ENCODE measurements at regions not wholly inside any gene's neighbourhood (a gene's known extent, or its start where the extent isn't known, plus 50 kb on each side); places are given as distances from the start of the nearest gene placed in this dataset.

- no peaks in the 10 kb centered on the region for H3K27me3 ChIP-seq (ENCODE audit: control insufficient read depth, insufficient read depth, low read length)
- no peak overlapping the region for H3K4me3 ChIP-seq (ENCODE audit: low read length)
- H3K9ac ChIP-seq (ENCODE audit: low read length): no peak overlapping the region
- H3K27ac ChIP-seq (ENCODE audit: low read depth, low read length): no peak overlapping the region
- no peaks in the 10 kb centered on the region for H3K4me1 ChIP-seq (ENCODE audit: control insufficient read depth, insufficient read depth, low read length)
- no peaks in the 10 kb centered on the region for H3K36me3 ChIP-seq (ENCODE audit: control insufficient read depth, insufficient read depth, low read length)
Measured at GRCh38 chr5:71829206-71829605, 110.1 kb downstream of the CARTPT start.

GRCh38 chr5:71830681-71831539 is 111.8 kb downstream of the CARTPT start:
- Histone ChIP-seq H3K27ac (ENCODE audit: low read depth, low read length) (peak overlapping the region; percentile 15), H3K27me3 (ENCODE audit: control insufficient read depth, insufficient read depth, low read length) (no peaks in the 10 kb centered on the region), H3K4me3 (ENCODE audit: low read length) (no peak overlapping the region), H3K36me3 (ENCODE audit: control insufficient read depth, insufficient read depth, low read length) (no peaks in the 10 kb centered on the region), H3K9ac (ENCODE audit: low read length) (no peak overlapping the region), H3K4me1 (ENCODE audit: control insufficient read depth, insufficient read depth, low read length) (no peaks in the 10 kb centered on the region)

- Histone ChIP-seq H3K4me3 (ENCODE audit: low read length) (no peak overlapping the region), H3K9ac (ENCODE audit: low read length) (no peak overlapping the region), H3K27me3 (ENCODE audit: control insufficient read depth, insufficient read depth, low read length) (no peaks in the 10 kb centered on the region), H3K27ac (ENCODE audit: low read depth, low read length) (no peak overlapping the region), H3K4me1 (ENCODE audit: control insufficient read depth, insufficient read depth, low read length) (no peaks in the 10 kb centered on the region), H3K36me3 (ENCODE audit: control insufficient read depth, insufficient read depth, low read length) (no peaks in the 10 kb centered on the region)
Measured at GRCh38 chr5:71832812-71833715, 114.0 kb downstream of the CARTPT start.

GRCh38 chr5:71834601-71835000 is 115.5 kb downstream of the CARTPT start:
- no peaks in the 10 kb centered on the region for H3K27me3 ChIP-seq (ENCODE audit: control insufficient read depth, insufficient read depth, low read length)
- no peaks in the 10 kb centered on the region for H3K4me1 ChIP-seq (ENCODE audit: control insufficient read depth, insufficient read depth, low read length)
- H3K27ac ChIP-seq (ENCODE audit: low read depth, low read length): no peak overlapping the region
- H3K4me3 ChIP-seq (ENCODE audit: low read length): no peak overlapping the region
- no peak overlapping the region for H3K9ac ChIP-seq (ENCODE audit: low read length)
- no peaks in the 10 kb centered on the region for H3K36me3 ChIP-seq (ENCODE audit: control insufficient read depth, insufficient read depth, low read length)

GRCh38 chr5:71836084-71836483 is 117.0 kb downstream of the CARTPT start:
- no peaks in the 10 kb centered on the region for H3K4me1 ChIP-seq (ENCODE audit: control insufficient read depth, insufficient read depth, low read length)
- H3K9ac ChIP-seq (ENCODE audit: low read length): no peak overlapping the region
- H3K27ac ChIP-seq (ENCODE audit: low read depth, low read length): no peak overlapping the region
- no peaks in the 10 kb centered on the region for H3K27me3 ChIP-seq (ENCODE audit: control insufficient read depth, insufficient read depth, low read length)
- H3K4me3 ChIP-seq (ENCODE audit: low read length): no peak overlapping the region
- H3K36me3 ChIP-seq (ENCODE audit: control insufficient read depth, insufficient read depth, low read length): no peaks in the 10 kb centered on the region

- H3K36me3 ChIP-seq (ENCODE audit: control insufficient read depth, insufficient read depth, low read length): no peaks in the 10 kb centered on the region
- no peaks in the 10 kb centered on the region for H3K27me3 ChIP-seq (ENCODE audit: control insufficient read depth, insufficient read depth, low read length)
- H3K4me1 ChIP-seq (ENCODE audit: control insufficient read depth, insufficient read depth, low read length): no peaks in the 10 kb centered on the region
- H3K9ac ChIP-seq (ENCODE audit: low read length): no peak overlapping the region
- no peak overlapping the region for H3K4me3 ChIP-seq (ENCODE audit: low read length)
- H3K27ac ChIP-seq (ENCODE audit: low read depth, low read length): no peak overlapping the region
Measured at GRCh38 chr5:71836559-71837112, 117.6 kb downstream of the CARTPT start.

GRCh38 chr5:71838286-71838685 is 119.2 kb downstream of the CARTPT start:
- no peaks in the 10 kb centered on the region for H3K27me3 ChIP-seq (ENCODE audit: control insufficient read depth, insufficient read depth, low read length)
- no peak overlapping the region for H3K4me3 ChIP-seq (ENCODE audit: low read length)
- H3K36me3 ChIP-seq (ENCODE audit: control insufficient read depth, insufficient read depth, low read length): no peaks in the 10 kb centered on the region
- H3K27ac ChIP-seq (ENCODE audit: low read depth, low read length): no peak overlapping the region
- no peaks in the 10 kb centered on the region for H3K4me1 ChIP-seq (ENCODE audit: control insufficient read depth, insufficient read depth, low read length)
- no peak overlapping the region for H3K9ac ChIP-seq (ENCODE audit: low read length)

GRCh38 chr5:71839096-71839884 is 120.2 kb downstream of the CARTPT start:
- H3K4me3 ChIP-seq (ENCODE audit: low read length): no peak overlapping the region
- no peak overlapping the region for H3K27ac ChIP-seq (ENCODE audit: low read depth, low read length)
- H3K4me1 ChIP-seq (ENCODE audit: control insufficient read depth, insufficient read depth, low read length): no peaks in the 10 kb centered on the region
- no peak overlapping the region for H3K9ac ChIP-seq (ENCODE audit: low read length)
- H3K27me3 ChIP-seq (ENCODE audit: control insufficient read depth, insufficient read depth, low read length): no peaks in the 10 kb centered on the region
- no peaks in the 10 kb centered on the region for H3K36me3 ChIP-seq (ENCODE audit: control insufficient read depth, insufficient read depth, low read length)

- Histone ChIP-seq H3K36me3 (ENCODE audit: control insufficient read depth, insufficient read depth, low read length) (no peaks in the 10 kb centered on the region), H3K27me3 (ENCODE audit: control insufficient read depth, insufficient read depth, low read length) (no peaks in the 10 kb centered on the region), H3K9ac (ENCODE audit: low read length) (no peak overlapping the region), H3K4me1 (ENCODE audit: control insufficient read depth, insufficient read depth, low read length) (no peaks in the 10 kb centered on the region), H3K4me3 (ENCODE audit: low read length) (no peak overlapping the region), H3K27ac (ENCODE audit: low read depth, low read length) (no peak overlapping the region)
Measured at GRCh38 chr5:71841107-71841506, 122.0 kb downstream of the CARTPT start.

- Histone ChIP-seq H3K27me3 (ENCODE audit: control insufficient read depth, insufficient read depth, low read length) (no peaks in the 10 kb centered on the region), H3K36me3 (ENCODE audit: control insufficient read depth, insufficient read depth, low read length) (no peaks in the 10 kb centered on the region), H3K9ac (ENCODE audit: low read length) (no peak overlapping the region), H3K27ac (ENCODE audit: low read depth, low read length) (no peak overlapping the region), H3K4me3 (ENCODE audit: low read length) (no peak overlapping the region), H3K4me1 (ENCODE audit: control insufficient read depth, insufficient read depth, low read length) (no peaks in the 10 kb centered on the region)
Measured at GRCh38 chr5:71843111-71843510, 124.0 kb downstream of the CARTPT start.

- Histone ChIP-seq H3K4me1 (ENCODE audit: control insufficient read depth, insufficient read depth, low read length) (no peaks in the 10 kb centered on the region), H3K4me3 (ENCODE audit: low read length) (no peak overlapping the region), H3K27ac (ENCODE audit: low read depth, low read length) (no peak overlapping the region), H3K27me3 (ENCODE audit: control insufficient read depth, insufficient read depth, low read length) (no peaks in the 10 kb centered on the region), H3K36me3 (ENCODE audit: control insufficient read depth, insufficient read depth, low read length) (no peaks in the 10 kb centered on the region), H3K9ac (ENCODE audit: low read length) (no peak overlapping the region)
Measured at GRCh38 chr5:71844862-71845261, 125.8 kb downstream of the CARTPT start.

- Histone ChIP-seq H3K27me3 (ENCODE audit: control insufficient read depth, insufficient read depth, low read length) (no peaks in the 10 kb centered on the region), H3K27ac (ENCODE audit: low read depth, low read length) (no peak overlapping the region), H3K9ac (ENCODE audit: low read length) (no peak overlapping the region), H3K36me3 (ENCODE audit: control insufficient read depth, insufficient read depth, low read length) (no peaks in the 10 kb centered on the region), H3K4me1 (ENCODE audit: control insufficient read depth, insufficient read depth, low read length) (no peaks in the 10 kb centered on the region), H3K4me3 (ENCODE audit: low read length) (no peak overlapping the region)
Measured at GRCh38 chr5:71859515-71859914, 140.4 kb downstream of the CARTPT start.
